Suprapubic skin (tissue), 4 donors: ENCODE measurements at regions not wholly inside any gene's neighbourhood (a gene's known extent, or its start where the extent isn't known, plus 50 kb on each side); places are given as distances from the start of the nearest gene placed in this dataset.

Source experiments
- EP300 ChIP-seq: sonication (generic); formaldehyde crosslinking; IDR thresholded peaks from one replicate; pipeline ENCODE4 v1.6.1; 2017; ENCODE audit warnings: antibody characterized with exemption
- POLR2A ChIP-seq, 2 donors: fragments of 450-650 bp; IDR thresholded peaks; one replicate each; pipeline ENCODE4 v1.6.1; 2017; ENCODE audit warnings: antibody characterized with exemption in 2 of 2, mild to moderate bottlenecking in 2 of 2, moderate library complexity in 2 of 2
- POLR2AphosphoS5 ChIP-seq, 3 donors: sonication (generic); formaldehyde crosslinking; IDR thresholded peaks; one replicate each; pipeline ENCODE4 v1.6.1; 2017; ENCODE audit warnings: antibody characterized with exemption in 3 of 3
- TF ChIP-seq, protein P1 (sequence below), 2 donors: fragments of 200-600 bp in 1 of 2; fragments of 450-650 bp in 1 of 2; sonication (generic) in 1 of 2; IDR thresholded peaks; one replicate each; pipeline ENCODE4 v1.5.1; 2016 to 2019; ENCODE audit warnings: antibody characterized with exemption in 2 of 2, mild to moderate bottlenecking in 1 of 2, moderate library complexity in 1 of 2

DNA sequence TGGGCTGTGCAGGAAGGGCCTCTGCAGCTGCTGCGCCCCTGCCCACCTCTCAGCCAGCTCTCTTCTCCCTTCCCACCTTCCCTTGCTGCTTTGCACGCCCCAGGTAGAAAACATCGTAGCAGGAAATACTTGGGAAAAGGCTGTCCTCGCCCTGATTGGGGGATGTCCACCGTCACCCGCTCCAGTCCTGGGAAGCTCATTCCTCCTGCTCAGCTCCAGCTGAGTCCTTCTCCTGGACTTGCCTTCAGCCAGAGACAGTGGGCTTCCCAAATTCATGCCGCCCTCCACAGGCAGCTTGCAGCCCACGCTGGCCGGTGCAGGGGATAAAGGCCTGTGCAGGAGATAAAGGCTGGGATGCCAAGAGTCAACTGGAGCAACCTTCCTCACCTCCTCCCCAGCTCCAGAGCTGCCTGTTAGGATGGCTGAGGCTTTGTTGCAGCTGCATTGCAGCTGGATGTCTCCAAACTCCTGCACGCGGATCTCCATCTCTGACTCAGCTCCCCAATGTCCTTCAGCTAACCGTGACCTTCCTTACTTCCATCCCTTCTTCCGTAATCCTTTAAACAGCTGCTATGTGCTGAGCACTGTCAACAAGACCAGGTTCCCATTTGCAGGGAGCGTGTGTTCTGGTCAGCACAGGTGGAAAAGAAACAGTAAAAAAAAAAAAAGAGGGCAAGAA, 402.0 kb upstream of the TNRC6C start:
- TF ChIP-seq POLR2AphosphoS5 (IDR thresholded peaks at IDR 0.05) (no peak), POLR2A (IDR thresholded peaks at IDR 0.05) (no peak), EP300 (no peak)
- TF ChIP-seq, protein P1, sequence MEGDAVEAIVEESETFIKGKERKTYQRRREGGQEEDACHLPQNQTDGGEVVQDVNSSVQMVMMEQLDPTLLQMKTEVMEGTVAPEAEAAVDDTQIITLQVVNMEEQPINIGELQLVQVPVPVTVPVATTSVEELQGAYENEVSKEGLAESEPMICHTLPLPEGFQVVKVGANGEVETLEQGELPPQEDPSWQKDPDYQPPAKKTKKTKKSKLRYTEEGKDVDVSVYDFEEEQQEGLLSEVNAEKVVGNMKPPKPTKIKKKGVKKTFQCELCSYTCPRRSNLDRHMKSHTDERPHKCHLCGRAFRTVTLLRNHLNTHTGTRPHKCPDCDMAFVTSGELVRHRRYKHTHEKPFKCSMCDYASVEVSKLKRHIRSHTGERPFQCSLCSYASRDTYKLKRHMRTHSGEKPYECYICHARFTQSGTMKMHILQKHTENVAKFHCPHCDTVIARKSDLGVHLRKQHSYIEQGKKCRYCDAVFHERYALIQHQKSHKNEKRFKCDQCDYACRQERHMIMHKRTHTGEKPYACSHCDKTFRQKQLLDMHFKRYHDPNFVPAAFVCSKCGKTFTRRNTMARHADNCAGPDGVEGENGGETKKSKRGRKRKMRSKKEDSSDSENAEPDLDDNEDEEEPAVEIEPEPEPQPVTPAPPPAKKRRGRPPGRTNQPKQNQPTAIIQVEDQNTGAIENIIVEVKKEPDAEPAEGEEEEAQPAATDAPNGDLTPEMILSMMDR (IDR thresholded peaks at IDR 0.05) = no peak
